ENCODE measurements at regions not wholly inside any gene's neighbourhood (a gene's known extent, or its start where the extent isn't known, plus 50 kb on each side); places are given as distances from the start of the nearest gene placed in this dataset.
A peak's percentile ranks its signal among the peaks of the same experiment; 100 is the strongest.

- peak; percentile 70 for DNase-seq (ENCODE audit: low spot score)
Measured at GRCh38 chr17:77433385-77434135, 292.8 kb downstream of the SEC14L1 start.

GRCh38 chr17:77434136-77435114 is 293.7 kb downstream of the SEC14L1 start:
- DNase-seq (ENCODE audit: low spot score), result no peak

GRCh38 chr17:77435272-77436057 is 294.7 kb downstream of the SEC14L1 start:
- no peak for DNase-seq (ENCODE audit: low spot score)

GRCh38 chr17:77436058-77436442 is 295.3 kb downstream of the SEC14L1 start:
- DNase-seq (ENCODE audit: low spot score), result no peak

- DNase-seq (ENCODE audit: low spot score), result no peak
Measured at GRCh38 chr17:77436481-77436880, 295.7 kb downstream of the SEC14L1 start.

- DNase-seq (ENCODE audit: low spot score), result peak; percentile 49
Measured at GRCh38 chr17:77437017-77437416, 296.2 kb downstream of the SEC14L1 start.

- DNase-seq (ENCODE audit: low spot score), result no peak
Measured at GRCh38 chr17:77437747-77438146, 297.0 kb downstream of the SEC14L1 start.

GRCh38 chr17:77438241-77439188 is 297.7 kb downstream of the SEC14L1 start:
- DNase-seq (ENCODE audit: low spot score), result no peak

GRCh38 chr17:77439189-77440018 is 298.6 kb downstream of the SEC14L1 start:
- no peak for DNase-seq (ENCODE audit: low spot score)

- no peak for DNase-seq (ENCODE audit: low spot score)
Measured at GRCh38 chr17:77440560-77440981, 299.8 kb downstream of the SEC14L1 start.

GRCh38 chr17:77441130-77441920 is 300.6 kb downstream of the SEC14L1 start:
- DNase-seq (ENCODE audit: low spot score), result no peak

- DNase-seq (ENCODE audit: low spot score), result no peak
Measured at GRCh38 chr17:77441940-77442339, 301.2 kb downstream of the SEC14L1 start.

GRCh38 chr17:77442976-77443747 is 302.4 kb downstream of the SEC14L1 start:
- DNase-seq (ENCODE audit: low spot score), result no peak

GRCh38 chr17:77443748-77444260 is 303.0 kb downstream of the SEC14L1 start:
- DNase-seq (ENCODE audit: low spot score), result no peak

- DNase-seq (ENCODE audit: low spot score), result peak; percentile 64
Measured at GRCh38 chr17:77444628-77444983, 303.8 kb downstream of the SEC14L1 start.

GRCh38 chr17:77444984-77445759 is 304.4 kb downstream of the SEC14L1 start:
- DNase-seq (ENCODE audit: low spot score), result peak; percentile 74

GRCh38 chr17:77445760-77446532 is 305.2 kb downstream of the SEC14L1 start:
- DNase-seq (ENCODE audit: low spot score), result no peak

All from AG20443 (cell line).